Activated gamma-delta T cell treated with anti-CD3 and anti-CD28 coated beads, Interleukin-2, amount 50 U/mL, for 16 hours (primary cell): ENCODE measurements at regions not wholly inside any gene's neighbourhood (a gene's known extent, or its start where the extent isn't known, plus 50 kb on each side); places are given as distances from the start of the nearest gene placed in this dataset.
"Not testable (repeated sequence)": the region's sequence is repeated elsewhere in the genome, so short reads cannot be mapped to it uniquely, and the experiment has no call there.

Source experiments
- DNase-seq: peaks from one replicate; pipeline ENCODE4 v3.0.0-alpha.2; 2020; ENCODE audit warnings: low read depth

DNA sequence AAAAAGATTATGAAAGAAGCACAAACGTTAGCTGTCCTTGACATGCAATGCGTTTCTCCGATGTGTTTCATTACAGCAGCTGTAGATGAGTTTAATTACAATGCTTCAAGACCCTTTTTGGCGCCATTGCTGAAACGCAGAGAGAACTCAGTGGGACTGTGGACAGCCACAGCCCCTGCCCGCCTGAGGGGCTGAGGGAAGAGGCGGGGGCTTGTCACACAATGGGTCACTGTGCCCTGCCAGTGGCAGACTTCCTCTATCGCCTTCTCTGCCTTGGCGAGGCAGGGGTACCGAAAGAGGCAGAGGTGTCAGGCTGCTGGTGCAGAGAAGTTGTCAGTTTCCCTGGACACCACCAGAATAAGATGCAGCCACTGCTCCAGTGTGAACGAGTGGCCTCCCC lies 252.0 kb downstream of the NR2F2 start:
- no peak for DNase-seq

GRCh38 chr15:96583671-96584070 lies 253.2 kb downstream of the NR2F2 start:
- no peak for DNase-seq

DNA sequence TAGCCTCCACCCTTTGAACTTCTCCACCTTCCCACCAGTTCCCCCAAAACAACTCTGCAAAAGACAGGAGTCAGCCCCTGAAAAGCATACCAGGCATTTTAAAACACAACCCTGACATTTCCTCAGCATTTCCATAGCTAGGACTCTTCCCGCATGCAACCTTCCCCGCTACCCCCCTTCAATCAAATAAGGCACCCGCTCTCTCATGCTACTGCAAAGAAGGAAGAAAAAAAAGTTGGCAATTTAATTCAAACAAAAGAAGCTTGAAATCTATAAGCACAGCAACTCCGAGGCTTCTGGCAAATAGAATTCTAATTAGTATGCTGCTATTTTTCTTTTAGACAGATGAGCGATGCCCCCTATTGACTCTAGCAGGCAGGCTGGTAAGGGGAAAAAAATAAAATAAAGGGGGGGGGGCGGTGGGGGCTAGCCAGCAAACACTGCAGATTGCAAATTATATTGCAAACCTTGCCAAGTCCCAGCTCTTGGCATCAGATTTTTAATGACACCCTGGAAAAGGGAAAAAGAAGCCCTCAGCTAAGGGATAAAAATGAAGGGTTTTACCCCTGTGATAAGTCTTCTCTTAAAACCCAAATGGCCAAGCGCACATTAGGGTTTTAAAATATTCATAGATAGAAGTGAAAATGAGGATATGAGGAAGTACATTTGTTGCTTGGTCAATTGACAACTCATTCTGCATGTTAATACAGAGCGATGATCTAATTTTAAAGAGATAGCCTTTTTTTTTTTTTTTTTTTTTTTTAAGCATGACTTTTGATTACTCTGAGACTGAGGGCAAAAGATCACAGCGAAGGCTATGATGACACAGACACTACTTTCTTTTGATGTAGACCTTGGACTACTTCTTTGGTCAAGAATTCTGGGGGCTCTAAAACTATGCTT lies 255.2 kb downstream of the NR2F2 start:
- no peak for DNase-seq

DNA sequence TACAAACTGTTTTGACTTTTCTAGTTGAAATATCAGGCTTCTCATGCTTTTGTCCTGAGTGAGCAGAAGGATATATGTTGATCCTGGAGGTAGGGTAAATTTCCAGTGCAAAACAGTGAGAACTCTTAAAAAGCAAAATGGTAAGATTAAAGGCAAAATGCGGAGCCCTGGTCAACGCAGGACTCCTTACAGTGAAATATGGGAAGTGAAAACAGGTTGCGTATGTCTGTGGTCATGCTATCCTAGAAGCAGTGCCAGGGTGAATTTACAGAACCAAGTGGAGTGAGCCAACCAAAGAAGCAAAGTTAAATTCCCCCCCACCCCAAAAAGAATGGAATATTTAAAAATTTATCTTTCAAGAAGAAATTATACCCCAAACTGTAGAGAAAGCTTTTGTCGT lies 256.4 kb downstream of the NR2F2 start:
- DNase-seq = no peak

GRCh38 chr15:96589864-96590263 lies 259.4 kb downstream of the NR2F2 start:
- no peak for DNase-seq

- DNase-seq = no peak
These were observed 263.2 kb downstream of the NR2F2 start for GRCh38 chr15:96593735-96594134.

DNA sequence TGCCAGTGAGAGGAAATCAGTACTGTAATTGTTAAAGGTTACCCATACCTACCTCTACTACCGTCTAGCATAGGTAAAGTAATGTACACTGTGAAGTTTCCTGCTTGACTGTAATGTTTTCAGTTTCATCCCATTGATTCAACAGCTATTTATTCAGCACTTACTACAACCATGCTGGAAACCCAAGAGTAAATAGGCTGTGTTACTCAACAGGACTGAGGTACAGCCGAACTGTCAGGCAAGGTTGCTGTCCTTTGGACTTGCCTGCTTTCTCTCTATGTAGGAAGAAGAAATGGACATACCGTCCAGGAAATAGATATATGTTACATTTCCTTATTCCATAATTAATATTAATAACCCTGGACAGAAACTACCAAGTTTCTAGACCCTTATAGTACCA lies 265.5 kb downstream of the NR2F2 start:
- no peak for DNase-seq

DNA sequence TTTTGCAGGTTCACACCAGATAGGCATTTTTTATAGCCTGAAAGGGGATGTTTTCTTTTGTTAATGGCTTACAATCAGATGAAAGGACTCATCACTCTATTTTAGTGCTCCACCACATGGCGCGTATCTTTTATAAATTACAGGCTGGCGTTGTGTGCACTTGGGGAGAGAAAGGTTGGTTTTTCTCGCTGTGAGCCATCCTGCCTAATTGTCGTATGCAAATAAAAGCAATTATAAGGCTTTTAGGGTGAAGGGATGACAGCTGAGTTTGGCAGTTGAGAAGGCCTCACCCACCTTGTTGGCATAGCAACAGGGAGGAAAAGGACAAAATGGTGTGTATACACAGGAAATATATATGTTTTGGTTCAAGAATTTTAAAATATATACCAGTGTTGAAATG lies 268.0 kb downstream of the NR2F2 start:
- DNase-seq = no peak

GRCh38 chr15:96599268-96599667 lies 268.8 kb downstream of the NR2F2 start:
- DNase-seq = no peak

GRCh38 chr15:96600350-96600749 lies 269.9 kb downstream of the NR2F2 start:
- no peak for DNase-seq

DNA sequence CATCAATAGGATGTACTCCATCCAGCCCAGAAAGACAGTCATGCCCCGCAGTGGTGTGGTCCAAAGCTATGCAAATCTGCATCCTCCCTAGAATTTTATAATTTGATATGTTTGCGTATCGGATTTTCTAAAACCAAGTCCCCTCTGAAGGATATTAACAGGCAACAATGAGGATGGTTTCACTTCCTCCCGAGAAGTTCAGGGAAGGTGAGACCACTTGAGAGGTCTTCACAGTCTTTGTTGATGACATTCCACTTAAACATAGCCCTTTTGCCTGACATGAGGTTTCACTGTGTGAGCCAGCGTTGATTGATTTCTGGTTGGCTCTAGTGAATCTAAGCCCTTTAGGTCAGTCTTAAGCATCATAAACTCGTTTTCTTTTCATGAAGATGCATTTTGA lies 276.1 kb downstream of the NR2F2 start:
- no peak for DNase-seq

GRCh38 chr15:96610757-96611156 lies 280.3 kb downstream of the NR2F2 start:
- DNase-seq = no peak

- DNase-seq = no peak
These were observed 282.4 kb downstream of the NR2F2 start for GRCh38 chr15:96612917-96613316.

GRCh38 chr15:96619174-96619573 lies 288.7 kb downstream of the NR2F2 start:
- no peak for DNase-seq

GRCh38 chr15:96622714-96623113 lies 292.2 kb downstream of the NR2F2 start:
- no peak for DNase-seq

GRCh38 chr15:96625256-96625655 lies 294.8 kb downstream of the NR2F2 start:
- no peak for DNase-seq

- no peak for DNase-seq
These were observed 296.6 kb downstream of the NR2F2 start for GRCh38 chr15:96627031-96627568.

DNA sequence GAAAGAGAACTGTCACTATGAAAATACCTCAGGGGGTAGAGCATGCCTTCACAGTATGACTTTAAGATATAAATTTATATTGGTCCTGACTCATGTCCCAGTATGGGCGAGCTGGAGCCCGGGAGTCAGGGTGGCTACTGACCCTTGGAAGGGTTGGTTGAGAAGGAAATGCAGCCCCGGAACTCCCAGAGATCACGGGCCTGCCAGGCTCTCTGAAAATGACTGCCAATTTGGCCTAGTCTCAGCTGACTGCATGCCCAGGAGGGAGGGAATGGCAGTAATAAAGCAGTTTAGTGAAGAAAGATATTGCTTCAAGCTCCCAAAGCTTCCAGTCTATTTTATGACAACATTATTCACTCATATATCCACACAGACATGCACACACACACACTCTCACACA lies 299.0 kb downstream of the NR2F2 start:
- DNase-seq = no peak

DNA sequence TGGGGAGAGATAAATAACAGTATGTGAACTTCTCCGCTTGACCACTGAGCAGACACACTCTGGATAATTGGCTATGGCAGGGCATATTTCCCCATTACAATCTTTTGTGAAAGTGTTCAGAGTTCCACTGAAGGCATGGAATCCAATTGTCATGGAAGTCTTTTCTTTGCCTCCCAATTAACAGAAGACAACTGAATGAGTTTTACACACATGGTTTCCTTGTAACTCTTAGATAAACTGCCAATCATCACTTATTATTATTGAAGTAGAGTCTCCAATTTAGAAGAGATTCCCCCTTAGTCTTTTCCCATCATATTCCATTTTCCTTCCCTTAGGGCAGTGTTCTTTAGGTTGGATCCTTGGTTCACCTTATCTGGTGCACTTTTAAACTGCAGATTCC lies 308.3 kb downstream of the NR2F2 start:
- no peak for DNase-seq

- DNase-seq = no peak
These were observed 315.3 kb downstream of the NR2F2 start for GRCh38 chr15:96645796-96646195.

DNA sequence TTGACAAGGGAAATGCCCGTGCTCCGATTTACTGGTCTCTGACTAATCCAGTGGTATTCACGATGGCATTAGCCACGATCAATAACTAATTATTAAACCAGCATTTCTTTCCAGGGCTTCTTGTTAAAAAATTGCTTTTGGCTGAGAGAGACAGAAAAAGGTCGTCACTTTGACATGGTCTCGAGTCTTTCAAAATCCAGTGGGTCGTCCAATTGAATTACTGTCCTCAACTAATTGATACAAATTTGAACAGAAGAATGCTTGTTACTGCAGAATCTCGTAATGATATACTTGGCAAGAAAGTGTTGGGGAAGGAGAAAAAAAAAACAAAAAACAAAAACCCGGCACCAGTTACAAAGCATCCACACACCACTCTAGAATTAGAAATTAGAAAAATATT lies 318.4 kb downstream of the NR2F2 start:
- DNase-seq = no peak

GRCh38 chr15:96657096-96657495 lies 326.6 kb downstream of the NR2F2 start:
- DNase-seq = no peak

DNA sequence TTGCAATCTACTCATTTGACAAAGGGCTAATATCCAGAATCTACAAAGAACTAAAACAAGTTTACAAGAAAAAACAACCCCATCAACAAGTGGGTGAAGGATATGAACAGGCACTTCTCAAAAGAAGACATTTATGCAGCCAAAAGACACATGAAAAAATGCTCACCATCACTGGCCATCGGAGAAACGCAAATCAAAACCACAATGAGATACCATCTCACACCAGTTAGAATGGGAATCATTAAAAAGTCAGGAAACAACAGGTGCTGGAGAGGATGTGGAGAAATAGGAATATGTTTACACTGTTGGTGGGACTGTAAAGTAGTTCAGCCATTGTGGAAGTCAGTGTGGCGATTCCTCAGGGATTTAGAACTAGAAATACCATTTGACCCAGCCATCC lies 336.5 kb downstream of the NR2F2 start:
- not testable (repeated sequence) for DNase-seq

DNA sequence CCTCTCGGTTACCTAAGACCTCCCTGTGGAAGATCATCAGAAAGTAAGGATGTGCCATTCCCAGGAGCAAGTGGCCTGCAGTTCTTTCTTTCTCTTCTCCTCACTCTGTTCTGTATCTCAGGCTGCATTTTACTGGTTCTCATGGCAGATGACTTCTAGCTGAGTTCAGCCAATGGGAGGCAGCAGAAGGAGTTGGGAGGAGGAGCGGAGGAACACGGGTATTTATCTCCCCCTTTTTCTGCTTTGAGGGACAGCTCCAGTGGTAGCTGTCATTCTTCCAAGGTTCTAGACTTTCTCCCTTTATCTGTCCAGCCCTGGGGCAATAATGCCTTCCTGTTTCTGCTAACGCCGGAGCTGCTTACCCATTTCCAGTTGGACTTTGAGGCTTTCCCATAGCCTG lies 339.9 kb downstream of the NR2F2 start:
- DNase-seq = no peak
